ENCODE measurements at regions not wholly inside any gene's neighbourhood (a gene's known extent, or its start where the extent isn't known, plus 50 kb on each side); places are given as distances from the start of the nearest gene placed in this dataset.

GRCh38 chr7:156051884-156052283 lies 239.6 kb upstream of the SHH start:
- no peak for TF ChIP-seq CTCF (conservative IDR thresholded peaks at IDR 0.05; ENCODE audit: control insufficient read depth, insufficient read depth, low read depth, low read length)

GRCh38 chr7:156050636-156051569 lies 238.6 kb upstream of the SHH start:
- DNase-seq (ENCODE audit: low read depth) = no peak
- TF ChIP-seq CTCF (conservative IDR thresholded peaks at IDR 0.05; ENCODE audit: control insufficient read depth, insufficient read depth, low read depth, low read length) = no peak
- H3K4me3 ChIP-seq (ENCODE audit: control insufficient read depth, low read depth, low read length) = no peak overlapping the region

More at GRCh38 chr7:156051884-156052283, 239.6 kb upstream of the SHH start:
- H3K4me3 ChIP-seq (ENCODE audit: control insufficient read depth, low read depth, low read length) = no peak overlapping the region
- no peak for DNase-seq (ENCODE audit: low read depth)

GRCh38 chr7:156049366-156049765 lies 237.1 kb upstream of the SHH start:
- DNase-seq (ENCODE audit: low read depth) = no peak
- no peak overlapping the region for H3K4me3 ChIP-seq (ENCODE audit: control insufficient read depth, low read depth, low read length)
- no peak for TF ChIP-seq CTCF (conservative IDR thresholded peaks at IDR 0.05; ENCODE audit: control insufficient read depth, insufficient read depth, low read depth, low read length)

GRCh38 chr7:156046031-156046560 lies 233.8 kb upstream of the SHH start:
- DNase-seq (ENCODE audit: low read depth) = no peak
- no peak for TF ChIP-seq CTCF (conservative IDR thresholded peaks at IDR 0.05; ENCODE audit: control insufficient read depth, insufficient read depth, low read depth, low read length)
- no peak overlapping the region for H3K4me3 ChIP-seq (ENCODE audit: control insufficient read depth, low read depth, low read length)

- no peak for TF ChIP-seq CTCF (conservative IDR thresholded peaks at IDR 0.05; ENCODE audit: control insufficient read depth, insufficient read depth, low read depth, low read length)
- DNase-seq (ENCODE audit: low read depth) = no peak
- H3K4me3 ChIP-seq (ENCODE audit: control insufficient read depth, low read depth, low read length) = no peak overlapping the region
These were observed 231.3 kb upstream of the SHH start for GRCh38 chr7:156043416-156044178.

GRCh38 chr7:156041398-156041797 lies 229.1 kb upstream of the SHH start:
- no peak for TF ChIP-seq CTCF (conservative IDR thresholded peaks at IDR 0.05; ENCODE audit: control insufficient read depth, insufficient read depth, low read depth, low read length)
- no peak overlapping the region for H3K4me3 ChIP-seq (ENCODE audit: control insufficient read depth, low read depth, low read length)
- DNase-seq (ENCODE audit: low read depth) = no peak
